ENCODE measurements at regions not wholly inside any gene's neighbourhood (a gene's known extent, or its start where the extent isn't known, plus 50 kb on each side); places are given as distances from the start of the nearest gene placed in this dataset.
A peak's percentile ranks its signal among the peaks of the same experiment; 100 is the strongest.

- no peaks in the 10 kb centered on the region for H3K36me3 Mint-ChIP-seq
- no peak overlapping the region for H3K27ac Mint-ChIP-seq
- H3K4me3 Mint-ChIP-seq: no peak overlapping the region
- POLR2A ChIA-PET: no interaction called here
- peaks cover 0 to 16% (median 3%) of the 10 kb centered on the region in 9 donors for H3K9me3 Mint-ChIP-seq
- no peaks in the 10 kb centered on the region for H3K27me3 Mint-ChIP-seq
- no peaks in the 10 kb centered on the region for H3K4me1 Mint-ChIP-seq
- no peak for DNase-seq
- no peak for ATAC-seq
Measured at GRCh38 chr13:87736849-87737385, 65.7 kb downstream of the SLITRK5 start.

- no peak for DNase-seq
- ATAC-seq: no peak
- no peaks in the 10 kb centered on the region for H3K36me3 Mint-ChIP-seq
- no peak overlapping the region for H3K27ac Mint-ChIP-seq
- POLR2A ChIA-PET: no interaction called here
- H3K4me3 Mint-ChIP-seq: no peak overlapping the region
- H3K27me3 Mint-ChIP-seq: no peaks in the 10 kb centered on the region
- H3K4me1 Mint-ChIP-seq: no peaks in the 10 kb centered on the region
- H3K9me3 Mint-ChIP-seq: peaks cover 0 to 6% (median 0%) of the 10 kb centered on the region in 9 donors
Measured at GRCh38 chr13:87754097-87754496, 82.9 kb downstream of the SLITRK5 start.

GRCh38 chr13:87769445-87769844, 98.3 kb downstream of the SLITRK5 start:
- no peaks in the 10 kb centered on the region for H3K36me3 Mint-ChIP-seq
- H3K4me3 Mint-ChIP-seq: no peak overlapping the region
- DNase-seq: no peak
- no peak for ATAC-seq
- POLR2A ChIA-PET: no interaction called here
- no peaks in the 10 kb centered on the region for H3K27me3 Mint-ChIP-seq
- peaks cover 0 to 8% (median 0%) of the 10 kb centered on the region in 9 donors for H3K9me3 Mint-ChIP-seq
- peaks cover 0 to 1% (median 0%) of the 10 kb centered on the region in 4 donors for H3K4me1 Mint-ChIP-seq
- H3K27ac Mint-ChIP-seq: no peak overlapping the region

GRCh38 chr13:87777387-87777786, 106.2 kb downstream of the SLITRK5 start:
- peaks cover 0 to 2% (median 0%) of the 10 kb centered on the region in 5 donors for H3K27me3 Mint-ChIP-seq
- H3K27ac Mint-ChIP-seq: no peak overlapping the region
- no peaks in the 10 kb centered on the region for H3K4me1 Mint-ChIP-seq
- no peak overlapping the region for H3K4me3 Mint-ChIP-seq
- DNase-seq (no peak), ATAC-seq (no peak)
- peaks cover 0 to 28% (median 0%) of the 10 kb centered on the region in 9 donors for H3K9me3 Mint-ChIP-seq
- H3K36me3 Mint-ChIP-seq: no peaks in the 10 kb centered on the region
- POLR2A ChIA-PET: no interaction called here

- POLR2A ChIA-PET: no interaction called here
- DNase-seq (no peak), ATAC-seq (no peak)
- H3K4me3 Mint-ChIP-seq: no peak overlapping the region
- H3K27ac Mint-ChIP-seq: no peak overlapping the region
- H3K27me3 Mint-ChIP-seq: peaks cover 0 to 2% (median 0%) of the 10 kb centered on the region in 5 donors
- no peaks in the 10 kb centered on the region for H3K36me3 Mint-ChIP-seq
- H3K9me3 Mint-ChIP-seq: peaks cover 0 to 28% (median 0%) of the 10 kb centered on the region in 9 donors
- H3K4me1 Mint-ChIP-seq: no peaks in the 10 kb centered on the region
Measured at GRCh38 chr13:87778128-87778527, 107.0 kb downstream of the SLITRK5 start.

- ATAC-seq (no peak), DNase-seq (no peak)
- Mint-ChIP-seq H3K4me1 (no peaks in the 10 kb centered on the region), H3K9me3 (peaks cover 0 to 28% (median 0%) of the 10 kb centered on the region in 9 donors), H3K36me3 (no peaks in the 10 kb centered on the region), H3K27ac (no peak overlapping the region), H3K27me3 (peaks cover 0 to 2% (median 0%) of the 10 kb centered on the region in 5 donors), H3K4me3 (no peak overlapping the region)
- POLR2A ChIA-PET: no interaction called here
Measured at GRCh38 chr13:87779426-87779825, 108.3 kb downstream of the SLITRK5 start.

GRCh38 chr13:87783366-87783765, 112.2 kb downstream of the SLITRK5 start:
- DNase-seq (no peak), ATAC-seq (no peak)
- no peaks in the 10 kb centered on the region for H3K36me3 Mint-ChIP-seq
- H3K27ac Mint-ChIP-seq: no peak overlapping the region
- POLR2A ChIA-PET: no interaction called here
- H3K9me3 Mint-ChIP-seq: peaks cover 0 to 18% (median 0%) of the 10 kb centered on the region in 9 donors
- H3K4me3 Mint-ChIP-seq: no peak overlapping the region
- no peaks in the 10 kb centered on the region for H3K4me1 Mint-ChIP-seq
- H3K27me3 Mint-ChIP-seq: no peaks in the 10 kb centered on the region

GRCh38 chr13:87788363-87788762, 117.2 kb downstream of the SLITRK5 start:
- Mint-ChIP-seq H3K9me3 (peaks cover 0 to 5% (median 0%) of the 10 kb centered on the region in 9 donors), H3K4me3 (no peak overlapping the region), H3K27me3 (no peaks in the 10 kb centered on the region), H3K4me1 (no peaks in the 10 kb centered on the region), H3K36me3 (no peaks in the 10 kb centered on the region), H3K27ac (no peak overlapping the region)
- no peak for ATAC-seq
- POLR2A ChIA-PET: no interaction called here
- DNase-seq: no peak

- Mint-ChIP-seq H3K27me3 (no peaks in the 10 kb centered on the region), H3K36me3 (no peaks in the 10 kb centered on the region), H3K4me3 (no peak overlapping the region), H3K27ac (no peak overlapping the region), H3K9me3 (peaks cover 0 to 8% (median 2%) of the 10 kb centered on the region in 9 donors), H3K4me1 (no peaks in the 10 kb centered on the region)
- ATAC-seq: no peak
- POLR2A ChIA-PET: no interaction called here
- DNase-seq: no peak
Measured at GRCh38 chr13:87792878-87793277, 121.7 kb downstream of the SLITRK5 start.

GRCh38 chr13:87798536-87798935, 127.4 kb downstream of the SLITRK5 start:
- no peaks in the 10 kb centered on the region for H3K27me3 Mint-ChIP-seq

GRCh38 chr13:87810391-87810801, 139.2 kb downstream of the SLITRK5 start:
- H3K4me1 Mint-ChIP-seq: no peaks in the 10 kb centered on the region
- no peaks in the 10 kb centered on the region for H3K36me3 Mint-ChIP-seq
- H3K27me3 Mint-ChIP-seq: no peaks in the 10 kb centered on the region
- ATAC-seq (no peak), DNase-seq (peak in 1 of 10 donors; percentile 26)
- H3K9me3 Mint-ChIP-seq: peaks cover 0 to 5% (median 0%) of the 10 kb centered on the region in 9 donors
- POLR2A ChIA-PET: no interaction called here
- H3K27ac Mint-ChIP-seq: no peak overlapping the region
- no peak overlapping the region for H3K4me3 Mint-ChIP-seq

More at GRCh38 chr13:87798536-87798935, 127.4 kb downstream of the SLITRK5 start:
- Mint-ChIP-seq H3K27ac (no peak overlapping the region), H3K4me1 (no peaks in the 10 kb centered on the region), H3K4me3 (no peak overlapping the region), H3K36me3 (no peaks in the 10 kb centered on the region), H3K9me3 (peaks cover 0 to 9% (median 0%) of the 10 kb centered on the region in 9 donors)
- no peak for ATAC-seq
- POLR2A ChIA-PET: no interaction called here
- DNase-seq: no peak

- Mint-ChIP-seq H3K4me1 (no peaks in the 10 kb centered on the region), H3K9me3 (peaks cover 0 to 5% (median 0%) of the 10 kb centered on the region in 9 donors), H3K36me3 (no peaks in the 10 kb centered on the region), H3K4me3 (no peak overlapping the region), H3K27ac (no peak overlapping the region), H3K27me3 (no peaks in the 10 kb centered on the region)
- POLR2A ChIA-PET: no interaction called here
- ATAC-seq (no peak), DNase-seq (peak in 1 of 10 donors; percentile 45)
Measured at GRCh38 chr13:87810920-87811344, 139.8 kb downstream of the SLITRK5 start.

GRCh38 chr13:87814403-87814802, 143.2 kb downstream of the SLITRK5 start:
- H3K4me3 Mint-ChIP-seq: no peak overlapping the region
- POLR2A ChIA-PET: no interaction called here
- H3K27me3 Mint-ChIP-seq: no peaks in the 10 kb centered on the region
- DNase-seq (no peak), ATAC-seq (no peak)
- H3K9me3 Mint-ChIP-seq: peaks cover 0 to 5% (median 0%) of the 10 kb centered on the region in 9 donors
- no peak overlapping the region for H3K27ac Mint-ChIP-seq
- H3K36me3 Mint-ChIP-seq: no peaks in the 10 kb centered on the region
- H3K4me1 Mint-ChIP-seq: no peaks in the 10 kb centered on the region

GRCh38 chr13:87820241-87820640, 149.1 kb downstream of the SLITRK5 start:
- ATAC-seq: no peak
- Mint-ChIP-seq H3K36me3 (no peaks in the 10 kb centered on the region), H3K27ac (no peak overlapping the region), H3K4me1 (no peaks in the 10 kb centered on the region), H3K4me3 (no peak overlapping the region), H3K9me3 (peaks cover 0 to 10% (median 0%) of the 10 kb centered on the region in 9 donors), H3K27me3 (no peaks in the 10 kb centered on the region)
- no peak for DNase-seq
- POLR2A ChIA-PET: no interaction called here

Measured in naive thymus-derived CD8-positive, alpha-beta T cell (primary cell).